Retinal pigment epithelial cell (primary cell): ENCODE measurements at regions not wholly inside any gene's neighbourhood (a gene's known extent, or its start where the extent isn't known, plus 50 kb on each side); places are given as distances from the start of the nearest gene placed in this dataset.

Experiments used
- DNase-seq: peaks from one replicate; pipeline ENCODE4 v3.0.0-alpha.2; 2010; ENCODE audit warnings: low read depth
- H3K4me3 ChIP-seq: 2 replicates; pipeline ENCODE4 v1.5.1; 2011; ENCODE audit warnings: mild to moderate bottlenecking, low read length, control low read depth, moderate library complexity
- TF ChIP-seq, protein P1 (sequence below): conservative IDR thresholded peaks from 2 replicates; pipeline ENCODE4 v1.5.1; 2011; ENCODE audit warnings: low read depth, low read length, control low read depth, inconsistent platforms

GRCh38 chr22:47435826-47436225, 673.4 kb downstream of the TBC1D22A start:
- H3K4me3 ChIP-seq: no peak overlapping the region
- TF ChIP-seq, protein P1, sequence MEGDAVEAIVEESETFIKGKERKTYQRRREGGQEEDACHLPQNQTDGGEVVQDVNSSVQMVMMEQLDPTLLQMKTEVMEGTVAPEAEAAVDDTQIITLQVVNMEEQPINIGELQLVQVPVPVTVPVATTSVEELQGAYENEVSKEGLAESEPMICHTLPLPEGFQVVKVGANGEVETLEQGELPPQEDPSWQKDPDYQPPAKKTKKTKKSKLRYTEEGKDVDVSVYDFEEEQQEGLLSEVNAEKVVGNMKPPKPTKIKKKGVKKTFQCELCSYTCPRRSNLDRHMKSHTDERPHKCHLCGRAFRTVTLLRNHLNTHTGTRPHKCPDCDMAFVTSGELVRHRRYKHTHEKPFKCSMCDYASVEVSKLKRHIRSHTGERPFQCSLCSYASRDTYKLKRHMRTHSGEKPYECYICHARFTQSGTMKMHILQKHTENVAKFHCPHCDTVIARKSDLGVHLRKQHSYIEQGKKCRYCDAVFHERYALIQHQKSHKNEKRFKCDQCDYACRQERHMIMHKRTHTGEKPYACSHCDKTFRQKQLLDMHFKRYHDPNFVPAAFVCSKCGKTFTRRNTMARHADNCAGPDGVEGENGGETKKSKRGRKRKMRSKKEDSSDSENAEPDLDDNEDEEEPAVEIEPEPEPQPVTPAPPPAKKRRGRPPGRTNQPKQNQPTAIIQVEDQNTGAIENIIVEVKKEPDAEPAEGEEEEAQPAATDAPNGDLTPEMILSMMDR: no peak
- no peak for DNase-seq

GRCh38 chr22:47435204-47435487, 672.7 kb downstream of the TBC1D22A start:
- no peak overlapping the region for H3K4me3 ChIP-seq
- TF ChIP-seq, protein P1: no peak
- no peak for DNase-seq

GRCh38 chr22:47434336-47435203, 672.1 kb downstream of the TBC1D22A start:
- H3K4me3 ChIP-seq: no peak overlapping the region
- TF ChIP-seq, protein P1: no peak
- no peak for DNase-seq

GRCh38 chr22:47433627-47434026, 671.2 kb downstream of the TBC1D22A start:
- no peak for DNase-seq
- TF ChIP-seq, protein P1: no peak

GRCh38 chr22:47432683-47433082, 670.2 kb downstream of the TBC1D22A start:
- H3K4me3 ChIP-seq: no peak overlapping the region
- DNase-seq: no peak
- TF ChIP-seq, protein P1: no peak

More at GRCh38 chr22:47433627-47434026, 671.2 kb downstream of the TBC1D22A start:
- H3K4me3 ChIP-seq: no peak overlapping the region

- TF ChIP-seq, protein P1: no peak
- no peak overlapping the region for H3K4me3 ChIP-seq
- DNase-seq: no peak
Measured at GRCh38 chr22:47423861-47424820, 661.7 kb downstream of the TBC1D22A start.
